G401 (cell line): ENCODE measurements at regions not wholly inside any gene's neighbourhood (a gene's known extent, or its start where the extent isn't known, plus 50 kb on each side); places are given as distances from the start of the nearest gene placed in this dataset.

Experiments
- DNase-seq: peaks from one replicate; pipeline ENCODE4 v3.0.0-alpha.2; 2015; ENCODE audit warnings: low spot score
- in situ Hi-C: cut with HindIII; loops from 2 replicates; pipeline ENCODE4 v1.10.0; 2016; ENCODE audit warnings: low sequenced_read_pairs, mixed read lengths

DNA sequence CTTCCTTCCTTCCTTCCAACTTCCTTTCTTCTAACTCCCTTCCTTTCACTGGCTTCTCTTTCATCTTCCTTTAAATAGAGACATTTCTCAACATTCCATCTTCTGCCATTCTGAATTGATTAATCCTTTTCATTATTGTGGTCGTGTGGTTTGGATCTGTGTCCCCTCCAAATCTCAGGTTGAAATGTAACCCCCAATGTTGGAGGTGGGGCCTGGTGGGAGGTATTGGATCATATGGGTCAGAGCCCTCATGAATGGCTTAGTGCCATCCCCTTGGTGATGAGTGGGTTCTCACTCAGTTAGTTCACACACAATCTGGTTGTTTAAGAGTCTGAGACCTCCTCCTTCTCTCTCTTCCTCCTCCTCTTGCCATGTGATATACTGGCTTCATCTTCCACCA lies 130.9 kb upstream of the SV2C start:
- in situ Hi-C loops = no loop called here

GRCh38 chr5:75951716-75952115 lies 131.5 kb upstream of the SV2C start:
- in situ Hi-C loops = no loop called here
- no peak for DNase-seq

More for the DNA sequence above, 130.9 kb upstream of the SV2C start:
- no peak for DNase-seq

DNA sequence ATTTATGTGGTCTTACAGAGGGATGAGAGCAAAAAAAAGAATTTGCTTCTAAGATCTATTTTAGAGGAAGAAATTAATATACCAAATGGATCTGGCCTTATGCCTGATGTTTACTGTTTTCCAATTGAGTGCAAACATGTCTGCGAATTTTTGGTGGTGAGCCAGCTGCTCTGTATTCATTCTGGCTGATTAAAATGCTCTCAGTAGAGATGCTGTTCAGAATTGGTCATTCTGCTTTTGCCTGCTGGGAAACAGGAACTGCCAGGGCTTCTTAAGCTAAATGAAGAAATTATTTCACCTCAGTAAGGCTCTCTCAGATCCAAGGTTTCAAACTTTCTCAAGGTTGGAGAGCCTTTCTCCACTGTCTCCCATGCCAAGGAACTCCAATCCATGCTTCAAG lies 132.0 kb upstream of the SV2C start:
- in situ Hi-C loops = no loop called here
- peak; percentile 11 for DNase-seq

DNA sequence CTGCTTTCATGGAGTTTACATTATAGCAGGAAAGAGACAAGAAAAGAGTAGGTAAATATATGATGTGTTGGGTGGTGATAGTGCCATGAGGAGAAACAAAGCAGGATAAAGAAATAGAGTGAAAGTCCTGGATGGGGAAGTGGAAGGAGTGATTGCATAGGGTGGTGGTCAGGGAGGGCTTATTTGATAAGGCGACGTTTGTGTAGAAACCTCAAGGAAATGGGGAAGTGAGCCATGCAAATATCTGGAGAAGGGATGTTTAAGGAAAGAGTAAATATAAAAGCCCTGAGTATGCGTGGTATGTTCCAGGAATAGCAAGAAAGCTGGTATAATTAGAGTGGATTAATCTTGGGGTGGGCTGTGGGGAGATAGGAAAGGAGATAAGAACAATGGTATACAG lies 134.7 kb upstream of the SV2C start:
- DNase-seq = no peak
- in situ Hi-C loops = no loop called here

GRCh38 chr5:75940418-75940817 lies 142.8 kb upstream of the SV2C start:
- in situ Hi-C loops = no loop called here
- no peak for DNase-seq

DNA sequence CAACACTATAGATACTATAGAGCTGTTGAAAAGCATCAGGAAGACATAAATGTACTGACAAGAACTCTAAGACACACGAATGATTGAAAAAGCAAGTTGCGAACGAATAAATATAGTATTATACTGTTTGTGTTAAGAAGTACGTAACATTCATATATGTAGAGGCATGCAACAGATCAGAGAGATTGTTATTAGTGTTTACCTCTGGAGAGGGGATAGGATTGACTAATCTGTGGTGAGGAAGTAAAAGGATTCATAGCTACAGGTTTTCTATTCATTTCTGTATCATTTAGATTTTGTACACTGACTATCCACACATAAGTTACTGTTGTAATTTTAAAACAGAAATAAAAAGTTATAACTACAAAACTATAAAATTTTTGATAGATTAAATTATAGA lies 147.6 kb upstream of the SV2C start:
- no peak for DNase-seq
- in situ Hi-C loops = no loop called here

- in situ Hi-C loops = no loop called here
Observed at GRCh38 chr5:75933489-75933888, 149.7 kb upstream of the SV2C start.

GRCh38 chr5:75931175-75931574 lies 152.0 kb upstream of the SV2C start:
- in situ Hi-C loops = no loop called here

More at GRCh38 chr5:75933489-75933888, 149.7 kb upstream of the SV2C start:
- no peak for DNase-seq

GRCh38 chr5:75928992-75929391 lies 154.2 kb upstream of the SV2C start:
- no peak for DNase-seq
- in situ Hi-C loops = no loop called here

More at GRCh38 chr5:75931175-75931574, 152.0 kb upstream of the SV2C start:
- DNase-seq = no peak

DNA sequence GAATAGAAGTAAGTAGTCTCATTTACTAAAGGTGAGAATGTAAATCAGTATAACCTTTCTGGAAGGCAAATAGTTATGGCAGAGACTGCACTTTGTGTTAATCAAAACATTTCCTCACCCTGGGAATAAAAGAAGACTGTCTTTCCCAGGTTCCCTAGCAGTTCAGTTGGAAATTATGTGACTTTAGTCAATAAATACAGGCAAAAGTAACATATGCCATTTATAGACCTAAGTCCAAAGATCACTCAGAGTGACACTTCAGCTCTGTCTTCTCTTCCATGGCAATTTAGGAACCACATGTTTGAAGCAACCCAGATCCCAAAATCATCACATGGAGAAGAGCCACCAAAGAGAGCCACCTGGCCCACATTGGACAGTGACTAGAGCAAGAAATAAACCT lies 160.7 kb upstream of the SV2C start:
- no peak for DNase-seq
- in situ Hi-C loops = no loop called here

DNA sequence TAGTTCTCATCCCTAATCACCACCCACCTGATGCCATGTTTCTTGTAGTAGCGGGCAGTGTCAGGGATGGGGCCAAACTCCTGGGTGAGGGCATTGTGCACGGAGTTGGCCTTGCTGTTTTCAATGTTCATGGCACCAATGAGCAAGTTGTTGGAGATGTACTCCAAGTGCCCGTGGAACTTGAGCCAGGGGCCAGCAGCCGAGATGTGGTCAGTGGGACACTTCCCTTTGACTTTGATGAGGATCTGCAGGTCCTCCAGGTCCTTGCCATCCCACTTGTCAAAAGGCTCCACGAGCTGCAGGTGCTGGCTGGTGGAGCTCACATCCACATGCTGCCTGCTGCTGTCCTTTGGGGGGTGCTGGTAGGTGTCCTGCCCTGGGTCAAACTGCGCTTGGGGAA lies 162.2 kb upstream of the SV2C start:
- DNase-seq = no peak
- in situ Hi-C loops = no loop called here

GRCh38 chr5:75916144-75916543 lies 167.0 kb upstream of the SV2C start:
- in situ Hi-C loops = no loop called here
- DNase-seq = no peak

GRCh38 chr5:75909223-75909622 lies 174.0 kb upstream of the SV2C start:
- in situ Hi-C loops = no loop called here
- no peak for DNase-seq

GRCh38 chr5:75907651-75908050 lies 175.5 kb upstream of the SV2C start:
- DNase-seq = no peak
- in situ Hi-C loops = no loop called here

GRCh38 chr5:75894482-75894881 lies 177.2 kb upstream of the POC5 start:
- no peak for DNase-seq
- in situ Hi-C loops = no loop called here

DNA sequence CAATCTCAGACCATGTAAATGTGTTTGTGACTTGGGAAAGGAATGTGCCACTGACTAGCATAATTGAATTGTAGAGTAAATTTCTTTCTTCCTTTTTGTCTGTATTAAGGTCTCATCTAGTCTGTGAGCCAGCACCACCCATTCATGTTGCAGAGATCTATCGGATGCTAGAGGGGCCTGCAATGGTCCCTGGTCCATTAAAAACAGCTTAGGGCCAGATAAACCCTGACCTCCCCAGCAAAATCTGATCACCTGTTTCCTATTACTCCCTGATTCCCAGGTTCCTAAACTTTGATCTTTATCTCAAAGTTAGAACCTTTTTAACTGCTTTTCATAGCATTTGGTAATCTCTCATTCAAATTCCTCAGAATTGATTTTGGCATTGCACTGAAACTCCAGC lies 174.5 kb upstream of the POC5 start:
- no peak for DNase-seq
- in situ Hi-C loops = no loop called here

- in situ Hi-C loops = no loop called here
- no peak for DNase-seq
Observed at GRCh38 chr5:75891020-75891419, 173.8 kb upstream of the POC5 start.

- DNase-seq = no peak
- in situ Hi-C loops = no loop called here
Observed at GRCh38 chr5:75890546-75890945, 173.3 kb upstream of the POC5 start.

DNA sequence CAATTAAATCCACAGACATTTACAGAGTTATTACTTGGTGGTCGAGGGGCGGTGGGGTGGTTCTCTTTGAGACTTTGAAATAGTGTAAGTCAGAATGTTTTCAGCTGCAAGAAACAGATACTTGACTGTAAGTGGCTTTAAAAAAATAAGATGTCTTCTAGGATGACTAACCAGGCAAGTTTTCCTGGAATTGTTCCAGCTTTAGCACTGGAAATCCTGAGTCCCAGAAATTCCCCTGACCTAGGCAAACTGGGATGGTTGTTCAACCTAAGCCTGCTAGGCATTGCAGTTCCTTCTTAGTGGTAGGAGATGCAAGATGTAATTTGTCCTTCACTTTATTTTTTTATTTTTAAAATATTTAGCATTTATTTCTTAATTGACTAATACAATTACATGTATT lies 169.5 kb upstream of the POC5 start:
- in situ Hi-C loops = no loop called here
- DNase-seq = no peak

- DNase-seq = no peak
Observed at GRCh38 chr5:75885849-75886596, 168.8 kb upstream of the POC5 start.

DNA sequence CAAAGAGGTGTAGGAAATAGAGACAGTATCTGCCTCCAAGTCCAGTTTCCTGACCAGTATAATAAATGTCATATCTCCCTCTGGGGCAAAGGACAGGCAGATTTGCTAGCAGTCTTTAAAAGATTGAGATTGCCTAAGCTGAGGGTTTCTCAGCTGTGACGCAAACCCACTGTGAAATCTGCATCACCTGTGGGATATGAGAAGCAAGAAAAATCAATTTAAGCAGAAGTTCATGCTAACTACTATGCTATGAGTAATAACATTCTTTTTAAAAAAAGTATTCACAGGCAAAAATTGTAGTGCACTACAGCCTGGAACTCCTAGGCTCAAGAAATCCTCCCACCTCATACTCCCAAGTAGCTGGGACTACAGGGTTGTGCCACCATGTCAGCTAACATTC lies 168.1 kb upstream of the POC5 start:
- in situ Hi-C loops = no loop called here
- no peak for DNase-seq

More at GRCh38 chr5:75885849-75886596, 168.8 kb upstream of the POC5 start:
- in situ Hi-C loops = no loop called here
